ENCODE measurements at regions not wholly inside any gene's neighbourhood (a gene's known extent, or its start where the extent isn't known, plus 50 kb on each side); places are given as distances from the start of the nearest gene placed in this dataset.

DNA sequence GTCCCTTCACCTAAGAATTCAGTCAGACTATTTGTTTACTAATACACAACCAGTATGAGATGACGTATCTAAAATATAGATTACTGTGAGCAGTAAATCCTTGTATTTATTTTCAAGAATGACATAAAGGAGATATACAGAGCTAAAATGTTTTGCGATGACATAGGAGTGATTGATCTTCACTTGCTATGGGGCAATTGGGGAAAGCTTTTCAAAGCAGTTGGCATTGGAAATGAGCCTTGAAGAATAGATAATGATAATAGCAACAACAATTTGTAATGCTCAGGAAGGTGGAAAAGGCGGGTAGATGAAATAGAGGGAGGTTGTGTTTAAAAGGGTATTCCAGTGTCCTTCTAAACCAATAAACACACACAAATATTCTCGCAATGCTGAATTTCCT lies 623.7 kb downstream of the CDH8 start:
- TF ChIP-seq, protein P1, sequence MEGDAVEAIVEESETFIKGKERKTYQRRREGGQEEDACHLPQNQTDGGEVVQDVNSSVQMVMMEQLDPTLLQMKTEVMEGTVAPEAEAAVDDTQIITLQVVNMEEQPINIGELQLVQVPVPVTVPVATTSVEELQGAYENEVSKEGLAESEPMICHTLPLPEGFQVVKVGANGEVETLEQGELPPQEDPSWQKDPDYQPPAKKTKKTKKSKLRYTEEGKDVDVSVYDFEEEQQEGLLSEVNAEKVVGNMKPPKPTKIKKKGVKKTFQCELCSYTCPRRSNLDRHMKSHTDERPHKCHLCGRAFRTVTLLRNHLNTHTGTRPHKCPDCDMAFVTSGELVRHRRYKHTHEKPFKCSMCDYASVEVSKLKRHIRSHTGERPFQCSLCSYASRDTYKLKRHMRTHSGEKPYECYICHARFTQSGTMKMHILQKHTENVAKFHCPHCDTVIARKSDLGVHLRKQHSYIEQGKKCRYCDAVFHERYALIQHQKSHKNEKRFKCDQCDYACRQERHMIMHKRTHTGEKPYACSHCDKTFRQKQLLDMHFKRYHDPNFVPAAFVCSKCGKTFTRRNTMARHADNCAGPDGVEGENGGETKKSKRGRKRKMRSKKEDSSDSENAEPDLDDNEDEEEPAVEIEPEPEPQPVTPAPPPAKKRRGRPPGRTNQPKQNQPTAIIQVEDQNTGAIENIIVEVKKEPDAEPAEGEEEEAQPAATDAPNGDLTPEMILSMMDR (IDR thresholded peaks at IDR 0.05; ENCODE audit: borderline replicate concordance, extremely low read depth, insufficient read depth): no peak

DNA sequence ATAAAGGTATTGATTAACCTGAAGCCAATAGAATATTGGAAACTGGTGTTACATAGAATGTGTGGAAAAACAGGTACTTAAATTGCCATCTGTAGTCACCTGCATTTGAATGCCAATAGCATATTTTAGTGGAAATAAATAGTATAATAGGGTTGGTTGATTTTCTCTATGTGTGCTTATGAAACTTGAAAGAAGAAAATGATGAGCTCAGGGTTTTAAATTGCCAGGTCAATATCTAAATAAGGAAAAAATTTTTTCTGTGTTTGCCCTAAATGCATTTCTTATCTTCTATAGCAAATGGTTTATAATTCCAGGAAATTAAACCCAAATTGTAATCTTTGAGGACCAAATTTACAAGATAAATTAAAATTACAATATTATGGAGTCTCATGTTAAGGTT lies 626.6 kb downstream of the CDH8 start:
- no peak for FAIRE-seq
- no peak for DNase-seq

More for the DNA sequence above, 623.7 kb downstream of the CDH8 start:
- Histone ChIP-seq H3K27me3 (ENCODE audit: control insufficient read depth, insufficient read depth, low read length) (no peaks in the 10 kb centered on the region), H3K27ac (ENCODE audit: low read depth in 2 of 2, low read length in 2 of 2) (no peak overlapping the region), H3K4me1 (ENCODE audit: control insufficient read depth in 2 of 3, insufficient read depth in 2 of 3, low read depth in 1 of 3, low read length in 3 of 3) (no peaks in the 10 kb centered on the region), H3K4me3 (ENCODE audit: low read length in 3 of 3) (no peak overlapping the region), H3K9ac (ENCODE audit: low read length in 3 of 3) (no peak overlapping the region), H3K9me3 (ENCODE audit: control insufficient read depth in 2 of 3, insufficient read depth in 1 of 3, low read length in 3 of 3) (no peaks in the 10 kb centered on the region), H3K36me3 (ENCODE audit: control insufficient read depth in 2 of 3, insufficient read depth in 3 of 3, low read length in 3 of 3) (no peaks in the 10 kb centered on the region)
- no peak for DNase-seq
- intact Hi-C loops (cut with DNase I): no loop called here
- no peak for FAIRE-seq

DNA sequence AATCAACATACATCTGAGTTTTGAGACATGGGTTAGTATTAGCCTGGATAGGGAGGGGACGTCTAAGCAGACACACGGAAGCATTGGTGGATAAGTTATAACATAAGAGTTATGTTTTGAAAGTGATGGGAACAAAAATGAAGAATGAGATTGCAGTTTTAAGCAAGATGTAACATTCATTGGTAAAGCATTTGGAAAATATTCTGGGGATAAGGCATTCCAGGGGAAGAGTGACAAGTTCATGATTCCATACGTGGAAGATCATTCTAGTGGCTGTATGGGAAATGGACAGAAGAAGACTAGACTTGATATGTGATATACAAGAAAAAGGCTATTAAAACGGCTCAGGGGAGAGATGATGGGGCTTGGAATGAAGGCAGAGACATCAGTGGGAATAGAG lies 632.9 kb downstream of the CDH8 start:
- no peaks in the 10 kb centered on the region for H3K4me1 ChIP-seq (ENCODE audit: control insufficient read depth in 2 of 3, insufficient read depth in 2 of 3, low read depth in 1 of 3, low read length in 3 of 3)
- H3K9me3 ChIP-seq (ENCODE audit: control insufficient read depth in 2 of 3, insufficient read depth in 1 of 3, low read length in 3 of 3): no peaks in the 10 kb centered on the region
- FAIRE-seq: no peak
- H3K4me3 ChIP-seq (ENCODE audit: low read length in 3 of 3): no peak overlapping the region
- no peaks in the 10 kb centered on the region for H3K27me3 ChIP-seq (ENCODE audit: control insufficient read depth, insufficient read depth, low read length)
- DNase-seq: no peak
- H3K27ac ChIP-seq (ENCODE audit: low read depth in 2 of 2, low read length in 2 of 2): no peak overlapping the region
- no peaks in the 10 kb centered on the region for H3K36me3 ChIP-seq (ENCODE audit: control insufficient read depth in 2 of 3, insufficient read depth in 3 of 3, low read length in 3 of 3)
- TF ChIP-seq, protein P1 (IDR thresholded peaks at IDR 0.05; ENCODE audit: borderline replicate concordance, extremely low read depth, insufficient read depth): no peak
- intact Hi-C loops (cut with DNase I): no loop called here
- H3K9ac ChIP-seq (ENCODE audit: low read length in 3 of 3): no peak overlapping the region

More for the DNA sequence above, 626.6 kb downstream of the CDH8 start:
- intact Hi-C loops (cut with DNase I): no loop called here
- TF ChIP-seq, protein P1 (IDR thresholded peaks at IDR 0.05; ENCODE audit: borderline replicate concordance, extremely low read depth, insufficient read depth): no peak
- H3K36me3 ChIP-seq (ENCODE audit: control insufficient read depth in 2 of 3, insufficient read depth in 3 of 3, low read length in 3 of 3): no peaks in the 10 kb centered on the region
- H3K27ac ChIP-seq (ENCODE audit: low read depth in 2 of 2, low read length in 2 of 2): no peak overlapping the region
- no peaks in the 10 kb centered on the region for H3K9me3 ChIP-seq (ENCODE audit: control insufficient read depth in 2 of 3, insufficient read depth in 1 of 3, low read length in 3 of 3)
- no peak overlapping the region for H3K4me3 ChIP-seq (ENCODE audit: low read length in 3 of 3)
- H3K27me3 ChIP-seq (ENCODE audit: control insufficient read depth, insufficient read depth, low read length): no peaks in the 10 kb centered on the region
- no peaks in the 10 kb centered on the region for H3K4me1 ChIP-seq (ENCODE audit: control insufficient read depth in 2 of 3, insufficient read depth in 2 of 3, low read depth in 1 of 3, low read length in 3 of 3)
- no peak overlapping the region for H3K9ac ChIP-seq (ENCODE audit: low read length in 3 of 3)

DNA sequence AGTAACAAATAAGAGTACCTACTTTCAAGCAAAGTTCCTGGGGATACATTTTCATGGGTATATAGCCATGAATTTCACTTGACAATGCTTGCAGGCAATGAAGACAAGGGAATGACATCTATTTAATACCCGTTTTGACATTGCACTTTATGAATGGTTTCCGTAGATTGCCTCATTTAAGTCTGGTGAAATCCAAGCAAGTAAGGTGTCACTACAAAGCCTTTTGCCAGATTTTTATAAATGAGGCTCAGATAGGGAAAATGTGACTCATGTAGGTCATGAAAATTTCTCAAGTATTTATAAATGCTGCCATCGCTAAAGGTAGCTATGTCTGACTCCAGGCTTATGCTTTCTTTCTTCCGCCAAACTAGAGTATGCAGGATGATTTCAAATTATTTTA lies 644.3 kb downstream of the CDH8 start:
- Histone ChIP-seq H3K27ac (ENCODE audit: low read depth in 2 of 2, low read length in 2 of 2) (no peak overlapping the region), H3K4me1 (ENCODE audit: control insufficient read depth in 2 of 3, insufficient read depth in 2 of 3, low read depth in 1 of 3, low read length in 3 of 3) (no peaks in the 10 kb centered on the region), H3K9ac (ENCODE audit: low read length in 3 of 3) (no peak overlapping the region), H3K27me3 (ENCODE audit: control insufficient read depth, insufficient read depth, low read length) (no peaks in the 10 kb centered on the region), H3K4me3 (ENCODE audit: low read length in 3 of 3) (no peak overlapping the region), H3K36me3 (ENCODE audit: control insufficient read depth in 2 of 3, insufficient read depth in 3 of 3, low read length in 3 of 3) (no peaks in the 10 kb centered on the region), H3K9me3 (ENCODE audit: control insufficient read depth in 2 of 3, insufficient read depth in 1 of 3, low read length in 3 of 3) (no peaks in the 10 kb centered on the region)
- no peak for DNase-seq
- TF ChIP-seq, protein P1 (IDR thresholded peaks at IDR 0.05; ENCODE audit: borderline replicate concordance, extremely low read depth, insufficient read depth): no peak
- FAIRE-seq: no peak
- intact Hi-C loops (cut with DNase I): no loop called here

Data from kidney (tissue), 13 donors.